Loucy (cell line): ENCODE measurements at regions not wholly inside any gene's neighbourhood (a gene's known extent, or its start where the extent isn't known, plus 50 kb on each side); places are given as distances from the start of the nearest gene placed in this dataset.
A peak's percentile ranks its signal among the peaks of the same experiment; 100 is the strongest.

Experiments used
- H2AFZ ChIP-seq: fragments of 200-600 bp; sonication (generic); 2 replicates; pipeline ENCODE4 v1.6.0; 2016; ENCODE audit warnings: antibody characterized with exemption, mild to moderate bottlenecking, low read length, moderate library complexity
- H3F3A ChIP-seq: fragments of 200-600 bp; 2 replicates; pipeline ENCODE4 v1.6.0; 2016; ENCODE audit warnings: antibody characterized with exemption, low read depth, mild to moderate bottlenecking
- H3K27me3 ChIP-seq: fragments of 200-600 bp; sonication (generic); 2 replicates; pipeline ENCODE4 v1.6.1; 2014; ENCODE audit warnings: low read length, mild to moderate bottlenecking; ENCODE audit not compliant: insufficient read depth, poor library complexity, severe bottlenecking
- H3K36me3 ChIP-seq: fragments of 200-600 bp; sonication (generic); 2 replicates; pipeline ENCODE4 v1.6.1; 2016; ENCODE audit warnings: low read length; ENCODE audit not compliant: insufficient read depth
- H3K4me1 ChIP-seq: fragments of 200-600 bp; sonication (generic); 2 replicates; pipeline ENCODE4 v1.5.1; 2014; ENCODE audit warnings: low read length, mild to moderate bottlenecking; ENCODE audit not compliant: insufficient read depth, poor library complexity, severe bottlenecking
- H3K4me2 ChIP-seq: fragments of 200-600 bp; sonication (generic); 2 replicates; pipeline ENCODE4 v1.6.0; 2014; ENCODE audit warnings: antibody characterized with exemption, low read length, low read depth, mild to moderate bottlenecking; ENCODE audit not compliant: poor library complexity, severe bottlenecking
- H3K4me3 ChIP-seq: fragments of 200-600 bp; sonication (generic); 2 replicates; pipeline ENCODE4 v1.5.1; 2014; ENCODE audit warnings: low read length, mild to moderate bottlenecking, mixed read lengths; ENCODE audit not compliant: poor library complexity, severe bottlenecking
- H3K79me2 ChIP-seq: fragments of 200-600 bp; sonication (generic); 2 replicates; pipeline ENCODE4 v1.6.1; 2014; ENCODE audit warnings: low read length; ENCODE audit not compliant: insufficient read depth
- H3K9ac ChIP-seq: fragments of 200-600 bp; sonication (generic); 2 replicates; pipeline ENCODE4 v1.6.0; 2014; ENCODE audit warnings: mild to moderate bottlenecking, low read depth, low read length, moderate library complexity; ENCODE audit not compliant: poor library complexity, severe bottlenecking
- H3K9me2 ChIP-seq: fragments of 200-600 bp; sonication (generic); replicated peaks from 2 replicates; pipeline ENCODE4 v1.6.1; 2016; ENCODE audit warnings: low read depth, low read length, mixed read lengths
- H3K9me3 ChIP-seq: fragments of 200-600 bp; sonication (generic); 2 replicates; pipeline ENCODE4 v1.6.1; 2014; ENCODE audit warnings: mild to moderate bottlenecking, antibody characterized with exemption, low read length, low read depth; ENCODE audit not compliant: insufficient read depth
- H4K20me1 ChIP-seq: fragments of 200-600 bp; sonication (generic); 2 replicates; pipeline ENCODE4 v1.6.0; 2014; ENCODE audit warnings: antibody characterized with exemption, low read length, mild to moderate bottlenecking; ENCODE audit not compliant: insufficient read depth, poor library complexity, severe bottlenecking
- CTCF ChIP-seq: fragments of 200-600 bp; sonication (generic); conservative IDR thresholded peaks from 2 replicates; pipeline ENCODE4 v1.5.1; 2014; ENCODE audit warnings: mild to moderate bottlenecking, antibody characterized with exemption, low read length
- EZH2phosphoT487 ChIP-seq: fragments of 200-600 bp; IDR thresholded peaks from 2 replicates; pipeline ENCODE4 v1.6.1; 2018; ENCODE audit warnings: antibody characterized with exemption, mild to moderate bottlenecking, moderate library complexity, borderline replicate concordance

GRCh38 chr15:31272558-31273257 is 53.9 kb upstream of the KLF13 start:
- Histone ChIP-seq H3K36me3 (no peaks in the 10 kb centered on the region), H3K79me2 (no peaks in the 10 kb centered on the region), H3K4me3 (no peak overlapping the region), H3F3A (no peaks in the 10 kb centered on the region), H3K9me3 (no peaks in the 10 kb centered on the region), H4K20me1 (no peaks in the 10 kb centered on the region), H3K9ac (no peak overlapping the region), H3K27me3 (no peaks in the 10 kb centered on the region), H3K4me2 (no peak overlapping the region), H3K4me1 (peaks cover 5% of the 10 kb centered on the region), H3K9me2 (no peaks in the 10 kb centered on the region), H2AFZ (no peak overlapping the region)
- TF ChIP-seq CTCF: no peak
- no peak for TF ChIP-seq EZH2phosphoT487

- peaks cover 5% of the 10 kb centered on the region for H3K4me1 ChIP-seq
- TF ChIP-seq CTCF (no peak), EZH2phosphoT487 (no peak)
- no peaks in the 10 kb centered on the region for H3K27me3 ChIP-seq
- no peaks in the 10 kb centered on the region for H4K20me1 ChIP-seq
- H3K9me2 ChIP-seq: no peaks in the 10 kb centered on the region
- no peak overlapping the region for H3K9ac ChIP-seq
- H3K4me3 ChIP-seq: no peak overlapping the region
- no peaks in the 10 kb centered on the region for H3K36me3 ChIP-seq
- H3K79me2 ChIP-seq: no peaks in the 10 kb centered on the region
- H3F3A ChIP-seq: no peaks in the 10 kb centered on the region
- H3K4me2 ChIP-seq: no peak overlapping the region
- no peak overlapping the region for H2AFZ ChIP-seq
- no peaks in the 10 kb centered on the region for H3K9me3 ChIP-seq
Measured at GRCh38 chr15:31273258-31273941, 53.2 kb upstream of the KLF13 start.

- Histone ChIP-seq H2AFZ (peak overlapping the region; percentile 71), H3K4me1 (peaks cover 5% of the 10 kb centered on the region), H3K79me2 (no peaks in the 10 kb centered on the region), H4K20me1 (no peaks in the 10 kb centered on the region), H3K9ac (no peak overlapping the region), H3K36me3 (no peaks in the 10 kb centered on the region), H3K4me2 (no peak overlapping the region), H3K4me3 (no peak overlapping the region), H3K9me3 (no peaks in the 10 kb centered on the region), H3K27me3 (no peaks in the 10 kb centered on the region), H3K9me2 (no peaks in the 10 kb centered on the region), H3F3A (no peaks in the 10 kb centered on the region)
- TF ChIP-seq CTCF (no peak), EZH2phosphoT487 (no peak)
Measured at GRCh38 chr15:31274496-31275330, 51.9 kb upstream of the KLF13 start.
